GM23338 (cell line): ENCODE measurements at regions not wholly inside any gene's neighbourhood (a gene's known extent, or its start where the extent isn't known, plus 50 kb on each side); places are given as distances from the start of the nearest gene placed in this dataset.

Source experiments
- ATAC-seq: fragments of 200-7000 bp; cut with Tn5 transposase; 3 replicates; pipeline ENCODE4 v1.9.1; 2020
- DNase-seq: peaks from one replicate; pipeline ENCODE4 v3.0.0-alpha.2; 2015; ENCODE audit warnings: low spot score
- H2AFZ ChIP-seq: fragments of 200-600 bp; sonication (generic); 2 replicates; pipeline ENCODE4 v1.8.0; 2016; ENCODE audit warnings: antibody characterized with exemption, mild to moderate bottlenecking, moderate library complexity
- H3F3A ChIP-seq: fragments of 200-600 bp; sonication (generic); replicated peaks from 2 replicates; pipeline ENCODE4 v1.8.0; 2017; ENCODE audit warnings: antibody characterized with exemption, mixed run types, low read depth
- H3K27ac ChIP-seq: fragments of 200-600 bp; sonication (generic); 2 replicates; pipeline ENCODE4 v1.6.1; 2016; ENCODE audit warnings: low read depth
- H3K27me3 ChIP-seq: fragments of 200-600 bp; sonication (generic); 2 replicates; pipeline ENCODE4 v1.8.0; 2016; ENCODE audit warnings: mild to moderate bottlenecking, mixed run types, moderate library complexity; ENCODE audit not compliant: insufficient read depth
- H3K36me3 ChIP-seq: fragments of 200-600 bp; sonication (generic); 2 replicates; pipeline ENCODE4 v1.8.0; 2016; ENCODE audit warnings: mild to moderate bottlenecking; ENCODE audit not compliant: insufficient read depth
- H3K4me1 ChIP-seq: fragments of 200-600 bp; sonication (generic); 2 replicates; pipeline ENCODE4 v1.8.0; 2016; ENCODE audit warnings: mild to moderate bottlenecking, moderate library complexity; ENCODE audit not compliant: insufficient read depth
- H3K4me2 ChIP-seq: fragments of 200-600 bp; sonication (generic); 2 replicates; pipeline ENCODE4 v1.7.1; 2017; ENCODE audit warnings: mixed run types
- H3K4me3 ChIP-seq: fragments of 200-600 bp; sonication (generic); 2 replicates; pipeline ENCODE4 v1.6.1; 2016; ENCODE audit warnings: mixed run types
- H3K79me2 ChIP-seq: fragments of 200-600 bp; sonication (generic); replicated peaks from 2 replicates; pipeline ENCODE4 v1.8.0; 2017; ENCODE audit warnings: mild to moderate bottlenecking; ENCODE audit not compliant: insufficient read depth
- H3K9me2 ChIP-seq: fragments of 200-600 bp; sonication (generic); 2 replicates; pipeline ENCODE4 v1.8.0; 2017; ENCODE audit not compliant: insufficient read depth
- H4K20me1 ChIP-seq: fragments of 200-600 bp; sonication (generic); replicated peaks from 2 replicates; pipeline ENCODE4 v1.8.0; 2017; ENCODE audit warnings: mild to moderate bottlenecking; ENCODE audit not compliant: insufficient read depth
- H3K27ac Mint-ChIP-seq: 2 replicates; pipeline ENCODE4 v1.8.0; 2020; ENCODE audit warnings: inconsistent platforms, mild to moderate bottlenecking, moderate library complexity, mixed read lengths
- H3K27me3 Mint-ChIP-seq: 3 replicates; pipeline ENCODE4 v1.8.0; 2022; ENCODE audit warnings: low read depth, mild to moderate bottlenecking, moderate library complexity, mixed read lengths, inconsistent platforms; ENCODE audit not compliant: insufficient read depth, poor library complexity
- H3K36me3 Mint-ChIP-seq: 3 replicates; pipeline ENCODE4 v1.8.0; 2021; ENCODE audit warnings: low read depth, mild to moderate bottlenecking, inconsistent platforms, moderate library complexity, mixed read lengths
- H3K4me1 Mint-ChIP-seq: 3 replicates; pipeline ENCODE4 v1.8.0; 2020; ENCODE audit warnings: mild to moderate bottlenecking, inconsistent platforms, mixed read lengths
- H3K4me3 Mint-ChIP-seq: 3 replicates; pipeline ENCODE4 v1.8.0; 2021; ENCODE audit warnings: moderate library complexity, mild to moderate bottlenecking, inconsistent platforms, mixed read lengths
- H3K9me3 Mint-ChIP-seq: 3 replicates; pipeline ENCODE4 v1.8.0; 2020; ENCODE audit warnings: moderate library complexity, mild to moderate bottlenecking, inconsistent platforms, mixed read lengths
- CREB1 ChIP-seq: fragments of 250-450 bp; sonication (Bioruptor Pico); IDR thresholded peaks from 2 replicates; pipeline ENCODE4 v1.5.0; 2020; ENCODE audit warnings: low read depth, mild to moderate bottlenecking, moderate library complexity
- EZH2 ChIP-seq: fragments of 200-600 bp; sonication (generic); IDR thresholded peaks from one replicate; pipeline ENCODE4 v1.8.0; 2017; ENCODE audit warnings: antibody characterized with exemption, mild to moderate bottlenecking, low read depth; ENCODE audit not compliant: unreplicated experiment
- EZH2phosphoT487 ChIP-seq: fragments of 200-600 bp; sonication (generic); IDR thresholded peaks from one replicate; pipeline ENCODE4 v1.8.1; 2018; ENCODE audit warnings: antibody characterized with exemption; ENCODE audit not compliant: unreplicated experiment
- JUNB ChIP-seq: IDR thresholded peaks from one replicate; pipeline ENCODE4 v1.6.1; 2016; ENCODE audit warnings: antibody characterized with exemption; ENCODE audit not compliant: unreplicated experiment
- NANOG ChIP-seq: IDR thresholded peaks from 2 replicates; pipeline ENCODE4 v1.6.1; 2016; ENCODE audit warnings: antibody characterized with exemption, borderline replicate concordance
- POLR2AphosphoS5 ChIP-seq: IDR thresholded peaks from 2 replicates; pipeline ENCODE4 v1.6.1; 2016; ENCODE audit warnings: antibody characterized with exemption, low read depth
- STAT1 ChIP-seq: IDR thresholded peaks from one replicate; pipeline ENCODE4 v1.6.1; 2016; ENCODE audit warnings: antibody characterized with exemption; ENCODE audit not compliant: unreplicated experiment
- ZNF331 ChIP-seq: fragments of 250-450 bp; sonication (Bioruptor Pico); IDR thresholded peaks from 2 replicates; pipeline ENCODE4 v1.5.0; 2020; ENCODE audit warnings: low read depth, mild to moderate bottlenecking, moderate library complexity
- TF ChIP-seq, protein P1 (sequence below), 2 experiments: fragments of 200-600 bp in 1 of 2; sonication (generic) in 1 of 2; conservative IDR thresholded peaks; 2 replicates each; pipeline versions ENCODE4 v1.5.1 to v1.6.1; 2016 to 2017; ENCODE audit warnings: antibody characterized with exemption in 2 of 2, low read depth in 2 of 2, mild to moderate bottlenecking in 2 of 2, moderate library complexity in 1 of 2
- TF ChIP-seq, protein P2 (sequence below): IDR thresholded peaks from one replicate; pipeline ENCODE4 v1.6.1; 2018; ENCODE audit warnings: antibody characterized with exemption; ENCODE audit not compliant: unreplicated experiment
- TF ChIP-seq, protein P3 (sequence below): IDR thresholded peaks from 2 replicates; pipeline ENCODE4 v1.6.1; 2016; ENCODE audit warnings: antibody characterized with exemption
- TF ChIP-seq, protein P4 (sequence below): fragments of 250-450 bp; sonication (Bioruptor Pico); IDR thresholded peaks from 2 replicates; pipeline ENCODE4 v1.5.0; 2020; ENCODE audit warnings: mild to moderate bottlenecking, moderate library complexity

DNA sequence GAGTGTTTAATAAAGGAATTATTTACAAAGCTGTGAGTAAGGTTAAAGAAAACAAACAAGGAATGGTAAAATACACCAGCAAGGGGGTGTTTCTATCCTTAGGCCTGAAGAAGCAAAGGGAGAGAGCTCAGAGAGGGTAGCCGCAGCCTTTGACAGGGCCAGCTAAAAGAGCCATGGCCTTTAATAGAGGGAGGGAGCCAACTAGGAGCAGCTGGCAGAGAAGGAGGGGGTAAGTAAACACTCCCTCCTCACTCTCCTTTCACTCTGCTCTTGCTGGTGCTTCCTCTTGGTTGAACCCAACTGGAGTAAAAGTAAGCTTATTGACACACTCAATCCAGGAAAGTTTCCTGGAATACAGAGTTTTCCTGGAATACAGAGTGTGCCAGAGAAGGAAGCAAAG lies 87.5 kb downstream of the CH25H start (continued):
- TF ChIP-seq POLR2AphosphoS5 (no peak), STAT1 (no peak), ZNF331 (CRISPR knock-in tag) (no peak), NANOG (no peak), EZH2phosphoT487 (no peak), CREB1 (CRISPR knock-in tag) (no peak), JUNB (no peak), EZH2 (no peak)
- TF ChIP-seq, protein P1, sequence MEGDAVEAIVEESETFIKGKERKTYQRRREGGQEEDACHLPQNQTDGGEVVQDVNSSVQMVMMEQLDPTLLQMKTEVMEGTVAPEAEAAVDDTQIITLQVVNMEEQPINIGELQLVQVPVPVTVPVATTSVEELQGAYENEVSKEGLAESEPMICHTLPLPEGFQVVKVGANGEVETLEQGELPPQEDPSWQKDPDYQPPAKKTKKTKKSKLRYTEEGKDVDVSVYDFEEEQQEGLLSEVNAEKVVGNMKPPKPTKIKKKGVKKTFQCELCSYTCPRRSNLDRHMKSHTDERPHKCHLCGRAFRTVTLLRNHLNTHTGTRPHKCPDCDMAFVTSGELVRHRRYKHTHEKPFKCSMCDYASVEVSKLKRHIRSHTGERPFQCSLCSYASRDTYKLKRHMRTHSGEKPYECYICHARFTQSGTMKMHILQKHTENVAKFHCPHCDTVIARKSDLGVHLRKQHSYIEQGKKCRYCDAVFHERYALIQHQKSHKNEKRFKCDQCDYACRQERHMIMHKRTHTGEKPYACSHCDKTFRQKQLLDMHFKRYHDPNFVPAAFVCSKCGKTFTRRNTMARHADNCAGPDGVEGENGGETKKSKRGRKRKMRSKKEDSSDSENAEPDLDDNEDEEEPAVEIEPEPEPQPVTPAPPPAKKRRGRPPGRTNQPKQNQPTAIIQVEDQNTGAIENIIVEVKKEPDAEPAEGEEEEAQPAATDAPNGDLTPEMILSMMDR (conservative IDR thresholded peaks at IDR 0.05; ENCODE audit: low read depth in 2 of 2): no peak
- TF ChIP-seq, protein P2, sequence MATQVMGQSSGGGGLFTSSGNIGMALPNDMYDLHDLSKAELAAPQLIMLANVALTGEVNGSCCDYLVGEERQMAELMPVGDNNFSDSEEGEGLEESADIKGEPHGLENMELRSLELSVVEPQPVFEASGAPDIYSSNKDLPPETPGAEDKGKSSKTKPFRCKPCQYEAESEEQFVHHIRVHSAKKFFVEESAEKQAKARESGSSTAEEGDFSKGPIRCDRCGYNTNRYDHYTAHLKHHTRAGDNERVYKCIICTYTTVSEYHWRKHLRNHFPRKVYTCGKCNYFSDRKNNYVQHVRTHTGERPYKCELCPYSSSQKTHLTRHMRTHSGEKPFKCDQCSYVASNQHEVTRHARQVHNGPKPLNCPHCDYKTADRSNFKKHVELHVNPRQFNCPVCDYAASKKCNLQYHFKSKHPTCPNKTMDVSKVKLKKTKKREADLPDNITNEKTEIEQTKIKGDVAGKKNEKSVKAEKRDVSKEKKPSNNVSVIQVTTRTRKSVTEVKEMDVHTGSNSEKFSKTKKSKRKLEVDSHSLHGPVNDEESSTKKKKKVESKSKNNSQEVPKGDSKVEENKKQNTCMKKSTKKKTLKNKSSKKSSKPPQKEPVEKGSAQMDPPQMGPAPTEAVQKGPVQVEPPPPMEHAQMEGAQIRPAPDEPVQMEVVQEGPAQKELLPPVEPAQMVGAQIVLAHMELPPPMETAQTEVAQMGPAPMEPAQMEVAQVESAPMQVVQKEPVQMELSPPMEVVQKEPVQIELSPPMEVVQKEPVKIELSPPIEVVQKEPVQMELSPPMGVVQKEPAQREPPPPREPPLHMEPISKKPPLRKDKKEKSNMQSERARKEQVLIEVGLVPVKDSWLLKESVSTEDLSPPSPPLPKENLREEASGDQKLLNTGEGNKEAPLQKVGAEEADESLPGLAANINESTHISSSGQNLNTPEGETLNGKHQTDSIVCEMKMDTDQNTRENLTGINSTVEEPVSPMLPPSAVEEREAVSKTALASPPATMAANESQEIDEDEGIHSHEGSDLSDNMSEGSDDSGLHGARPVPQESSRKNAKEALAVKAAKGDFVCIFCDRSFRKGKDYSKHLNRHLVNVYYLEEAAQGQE: no peak

DNA sequence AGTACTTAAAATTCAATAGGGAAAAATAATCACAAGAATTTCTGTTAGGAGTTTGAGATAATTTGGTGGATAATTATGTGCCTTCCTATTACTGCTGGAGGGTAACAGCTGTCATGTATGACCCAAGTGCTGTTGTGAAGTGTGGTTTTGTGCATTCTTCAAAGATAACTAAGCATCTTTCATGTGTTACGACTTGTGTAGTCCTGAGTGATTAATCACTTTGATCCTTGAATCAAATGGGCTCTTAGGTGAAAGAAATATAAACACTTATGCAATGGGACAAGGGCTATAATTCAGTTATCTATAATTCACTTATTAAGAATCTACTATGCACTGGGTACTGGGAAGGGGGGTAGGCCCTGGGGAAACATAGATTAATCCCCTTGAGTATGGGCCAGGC lies 89.0 kb downstream of the CH25H start:
- no peak for ATAC-seq
- no peaks in the 10 kb centered on the region for H3K9me3 Mint-ChIP-seq
- H3K4me2 ChIP-seq: no peak overlapping the region
- TF ChIP-seq STAT1 (no peak), EZH2 (no peak), CREB1 (CRISPR knock-in tag) (no peak), POLR2AphosphoS5 (no peak)
- TF ChIP-seq, protein P3, sequence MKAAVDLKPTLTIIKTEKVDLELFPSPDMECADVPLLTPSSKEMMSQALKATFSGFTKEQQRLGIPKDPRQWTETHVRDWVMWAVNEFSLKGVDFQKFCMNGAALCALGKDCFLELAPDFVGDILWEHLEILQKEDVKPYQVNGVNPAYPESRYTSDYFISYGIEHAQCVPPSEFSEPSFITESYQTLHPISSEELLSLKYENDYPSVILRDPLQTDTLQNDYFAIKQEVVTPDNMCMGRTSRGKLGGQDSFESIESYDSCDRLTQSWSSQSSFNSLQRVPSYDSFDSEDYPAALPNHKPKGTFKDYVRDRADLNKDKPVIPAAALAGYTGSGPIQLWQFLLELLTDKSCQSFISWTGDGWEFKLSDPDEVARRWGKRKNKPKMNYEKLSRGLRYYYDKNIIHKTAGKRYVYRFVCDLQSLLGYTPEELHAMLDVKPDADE: no peak
- TF ChIP-seq, protein P4, sequence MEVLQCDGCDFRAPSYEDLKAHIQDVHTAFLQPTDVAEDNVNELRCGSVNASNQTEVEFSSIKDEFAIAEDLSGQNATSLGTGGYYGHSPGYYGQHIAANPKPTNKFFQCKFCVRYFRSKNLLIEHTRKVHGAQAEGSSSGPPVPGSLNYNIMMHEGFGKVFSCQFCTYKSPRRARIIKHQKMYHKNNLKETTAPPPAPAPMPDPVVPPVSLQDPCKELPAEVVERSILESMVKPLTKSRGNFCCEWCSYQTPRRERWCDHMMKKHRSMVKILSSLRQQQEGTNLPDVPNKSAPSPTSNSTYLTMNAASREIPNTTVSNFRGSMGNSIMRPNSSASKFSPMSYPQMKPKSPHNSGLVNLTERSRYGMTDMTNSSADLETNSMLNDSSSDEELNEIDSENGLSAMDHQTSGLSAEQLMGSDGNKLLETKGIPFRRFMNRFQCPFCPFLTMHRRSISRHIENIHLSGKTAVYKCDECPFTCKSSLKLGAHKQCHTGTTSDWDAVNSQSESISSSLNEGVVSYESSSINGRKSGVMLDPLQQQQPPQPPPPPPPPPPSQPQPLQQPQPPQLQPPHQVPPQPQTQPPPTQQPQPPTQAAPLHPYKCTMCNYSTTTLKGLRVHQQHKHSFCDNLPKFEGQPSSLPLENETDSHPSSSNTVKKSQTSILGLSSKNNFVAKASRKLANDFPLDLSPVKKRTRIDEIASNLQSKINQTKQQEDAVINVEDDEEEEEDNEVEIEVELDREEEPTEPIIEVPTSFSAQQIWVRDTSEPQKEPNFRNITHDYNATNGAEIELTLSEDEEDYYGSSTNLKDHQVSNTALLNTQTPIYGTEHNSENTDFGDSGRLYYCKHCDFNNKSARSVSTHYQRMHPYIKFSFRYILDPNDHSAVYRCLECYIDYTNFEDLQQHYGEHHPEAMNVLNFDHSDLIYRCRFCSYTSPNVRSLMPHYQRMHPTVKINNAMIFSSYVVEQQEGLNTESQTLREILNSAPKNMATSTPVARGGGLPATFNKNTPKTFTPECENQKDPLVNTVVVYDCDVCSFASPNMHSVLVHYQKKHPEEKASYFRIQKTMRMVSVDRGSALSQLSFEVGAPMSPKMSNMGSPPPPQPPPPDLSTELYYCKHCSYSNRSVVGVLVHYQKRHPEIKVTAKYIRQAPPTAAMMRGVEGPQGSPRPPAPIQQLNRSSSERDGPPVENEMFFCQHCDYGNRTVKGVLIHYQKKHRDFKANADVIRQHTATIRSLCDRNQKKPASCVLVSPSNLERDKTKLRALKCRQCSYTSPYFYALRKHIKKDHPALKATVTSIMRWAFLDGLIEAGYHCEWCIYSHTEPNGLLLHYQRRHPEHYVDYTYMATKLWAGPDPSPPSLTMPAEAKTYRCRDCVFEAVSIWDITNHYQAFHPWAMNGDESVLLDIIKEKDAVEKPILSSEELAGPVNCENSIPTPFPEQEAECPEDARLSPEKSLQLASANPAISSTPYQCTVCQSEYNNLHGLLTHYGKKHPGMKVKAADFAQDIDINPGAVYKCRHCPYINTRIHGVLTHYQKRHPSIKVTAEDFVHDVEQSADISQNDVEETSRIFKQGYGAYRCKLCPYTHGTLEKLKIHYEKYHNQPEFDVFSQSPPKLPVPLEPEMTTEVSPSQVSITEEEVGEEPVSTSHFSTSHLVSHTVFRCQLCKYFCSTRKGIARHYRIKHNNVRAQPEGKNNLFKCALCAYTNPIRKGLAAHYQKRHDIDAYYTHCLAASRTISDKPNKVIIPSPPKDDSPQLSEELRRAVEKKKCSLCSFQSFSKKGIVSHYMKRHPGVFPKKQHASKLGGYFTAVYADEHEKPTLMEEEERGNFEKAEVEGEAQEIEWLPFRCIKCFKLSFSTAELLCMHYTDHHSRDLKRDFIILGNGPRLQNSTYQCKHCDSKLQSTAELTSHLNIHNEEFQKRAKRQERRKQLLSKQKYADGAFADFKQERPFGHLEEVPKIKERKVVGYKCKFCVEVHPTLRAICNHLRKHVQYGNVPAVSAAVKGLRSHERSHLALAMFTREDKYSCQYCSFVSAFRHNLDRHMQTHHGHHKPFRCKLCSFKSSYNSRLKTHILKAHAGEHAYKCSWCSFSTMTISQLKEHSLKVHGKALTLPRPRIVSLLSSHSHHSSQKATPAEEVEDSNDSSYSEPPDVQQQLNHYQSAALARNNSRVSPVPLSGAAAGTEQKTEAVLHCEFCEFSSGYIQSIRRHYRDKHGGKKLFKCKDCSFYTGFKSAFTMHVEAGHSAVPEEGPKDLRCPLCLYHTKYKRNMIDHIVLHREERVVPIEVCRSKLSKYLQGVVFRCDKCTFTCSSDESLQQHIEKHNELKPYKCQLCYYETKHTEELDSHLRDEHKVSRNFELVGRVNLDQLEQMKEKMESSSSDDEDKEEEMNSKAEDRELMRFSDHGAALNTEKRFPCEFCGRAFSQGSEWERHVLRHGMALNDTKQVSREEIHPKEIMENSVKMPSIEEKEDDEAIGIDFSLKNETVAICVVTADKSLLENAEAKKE (CRISPR knock-in tag): no peak

More for the DNA sequence above, 89.0 kb downstream of the CH25H start:
- Histone ChIP-seq H3K27ac (no peak overlapping the region), H2AFZ (no peak overlapping the region; the same call in 1 of the 2 replicates), H3K27me3 (no peaks in the 10 kb centered on the region), H3K79me2 (no peaks in the 10 kb centered on the region), H4K20me1 (no peaks in the 10 kb centered on the region), H3K9me2 (no peaks in the 10 kb centered on the region; the same call in 1 of the 2 replicates), H3F3A (no peaks in the 10 kb centered on the region), H3K4me3 (no peak overlapping the region), H3K4me1 (no peaks in the 10 kb centered on the region), H3K36me3 (no peaks in the 10 kb centered on the region)
- Mint-ChIP-seq H3K4me3 (no peak overlapping the region), H3K27me3 (no peaks in the 10 kb centered on the region), H3K36me3 (no peaks in the 10 kb centered on the region), H3K4me1 (no peaks in the 10 kb centered on the region), H3K27ac (no peak overlapping the region)
- no peak for DNase-seq
